ENCODE measurements at regions not wholly inside any gene's neighbourhood (a gene's known extent, or its start where the extent isn't known, plus 50 kb on each side); places are given as distances from the start of the nearest gene placed in this dataset.

- TF ChIP-seq CTCF (conservative IDR thresholded peaks at IDR 0.05 in 1 of 2, IDR thresholded peaks at IDR 0.05 in 1 of 2; ENCODE audit: extremely low read depth in 1 of 2, insufficient read depth in 1 of 2, low read depth in 1 of 2, low read length in 2 of 2), result no peak
- TF ChIP-seq EZH2 (IDR thresholded peaks at IDR 0.05; ENCODE audit: borderline replicate concordance, low read length), result no peak
Measured at GRCh38 chr4:120202222-120202621, 135.6 kb upstream of the MAD2L1 start.
